ENCODE measurements at regions not wholly inside any gene's neighbourhood (a gene's known extent, or its start where the extent isn't known, plus 50 kb on each side); places are given as distances from the start of the nearest gene placed in this dataset.
"Not testable (repeated sequence)": the region's sequence is repeated elsewhere in the genome, so short reads cannot be mapped to it uniquely, and the experiment has no call there.

GRCh38 chr1:105000793-105001192 is 1251.1 kb downstream of the AMY1C start:
- no peak for FAIRE-seq

GRCh38 chr1:105004515-105004914 is 1254.8 kb downstream of the AMY1C start:
- no peak for FAIRE-seq

- no peak for FAIRE-seq
Measured at GRCh38 chr1:105005594-105006195, 1256.0 kb downstream of the AMY1C start.

- FAIRE-seq = no peak
Measured at GRCh38 chr1:105017587-105017986, 1267.9 kb downstream of the AMY1C start.

- no peak for FAIRE-seq
Measured at GRCh38 chr1:105023719-105024118, 1274.0 kb downstream of the AMY1C start.

GRCh38 chr1:105027838-105028471 is 1278.3 kb downstream of the AMY1C start:
- no peak for FAIRE-seq

- FAIRE-seq = no peak
Measured at GRCh38 chr1:105072446-105072845, 1322.7 kb downstream of the AMY1C start.

GRCh38 chr1:105072850-105073249 is 1323.2 kb downstream of the AMY1C start:
- no peak for FAIRE-seq

GRCh38 chr1:105073660-105074059 is 1324.0 kb downstream of the AMY1C start:
- FAIRE-seq = no peak

- no peak for FAIRE-seq
Measured at GRCh38 chr1:105083611-105084010, 1333.9 kb downstream of the AMY1C start.

- FAIRE-seq = no peak
Measured at GRCh38 chr1:105087506-105087905, 1337.8 kb downstream of the AMY1C start.

GRCh38 chr1:105088166-105088565 is 1338.5 kb downstream of the AMY1C start:
- FAIRE-seq = no peak

- not testable (repeated sequence) for FAIRE-seq
Measured at GRCh38 chr1:105093893-105094292, 1344.2 kb downstream of the AMY1C start.

- FAIRE-seq = no peak
Measured at GRCh38 chr1:105100102-105100501, 1350.4 kb downstream of the AMY1C start.

- no peak for FAIRE-seq
Measured at GRCh38 chr1:105101261-105101660, 1351.6 kb downstream of the AMY1C start.

GRCh38 chr1:105102371-105102770 is 1352.7 kb downstream of the AMY1C start:
- FAIRE-seq = no peak

GRCh38 chr1:105122041-105122440 is 1372.3 kb downstream of the AMY1C start:
- no peak for FAIRE-seq

- FAIRE-seq = no peak
Measured at GRCh38 chr1:105137543-105138457, 1388.1 kb downstream of the AMY1C start.

GRCh38 chr1:105138458-105138893 is 1388.8 kb downstream of the AMY1C start:
- no peak for FAIRE-seq

GRCh38 chr1:105172788-105173187 is 1423.1 kb downstream of the AMY1C start:
- FAIRE-seq = no peak

GRCh38 chr1:105180789-105181188 is 1431.1 kb downstream of the AMY1C start:
- no peak for FAIRE-seq

GRCh38 chr1:105204836-105205371 is 1455.2 kb downstream of the AMY1C start:
- no peak for FAIRE-seq

- no peak for FAIRE-seq
Measured at GRCh38 chr1:105208581-105208980, 1458.9 kb downstream of the AMY1C start.
